Inflammatory macrophage treated with lipopolysaccharide for 4 hours (primary cell): ENCODE measurements at regions not wholly inside any gene's neighbourhood (a gene's known extent, or its start where the extent isn't known, plus 50 kb on each side); places are given as distances from the start of the nearest gene placed in this dataset.
"Not testable (repeated sequence)": the region's sequence is repeated elsewhere in the genome, so short reads cannot be mapped to it uniquely, and the experiment has no call there.

Experiments
- DNase-seq: peaks from one replicate; pipeline ENCODE4 v3.0.0-alpha.2; 2020

- DNase-seq, result not testable (repeated sequence)
Measured at GRCh38 chr10:78096486-78096885, 62.8 kb downstream of the RPS24 start.

- not testable (repeated sequence) for DNase-seq
Measured at GRCh38 chr10:78102593-78102992, 68.9 kb downstream of the RPS24 start.

- no peak for DNase-seq
Measured at GRCh38 chr10:78109210-78109609, 75.5 kb downstream of the RPS24 start.

GRCh38 chr10:78115135-78115853 is 81.6 kb downstream of the RPS24 start:
- no peak for DNase-seq

GRCh38 chr10:78116361-78116760 is 82.7 kb downstream of the RPS24 start:
- DNase-seq, result no peak

- DNase-seq, result no peak
Measured at GRCh38 chr10:78118591-78118990, 84.9 kb downstream of the RPS24 start.

- no peak for DNase-seq
Measured at GRCh38 chr10:78121801-78122200, 88.1 kb downstream of the RPS24 start.

- no peak for DNase-seq
Measured at GRCh38 chr10:78124167-78124566, 90.5 kb downstream of the RPS24 start.

- no peak for DNase-seq
Measured at GRCh38 chr10:78129211-78129610, 95.5 kb downstream of the RPS24 start.

- DNase-seq, result no peak
Measured at GRCh38 chr10:78130966-78131710, 97.5 kb downstream of the RPS24 start.

- no peak for DNase-seq
Measured at GRCh38 chr10:78134773-78135306, 101.2 kb downstream of the RPS24 start.

GRCh38 chr10:78137147-78137546 is 103.5 kb downstream of the RPS24 start:
- no peak for DNase-seq

- no peak for DNase-seq
Measured at GRCh38 chr10:78139341-78139740, 105.7 kb downstream of the RPS24 start.

- no peak for DNase-seq
Measured at GRCh38 chr10:78140066-78140630, 106.5 kb downstream of the RPS24 start.

- no peak for DNase-seq
Measured at GRCh38 chr10:78143576-78143975, 109.9 kb downstream of the RPS24 start.

GRCh38 chr10:78146200-78146599 is 112.5 kb downstream of the RPS24 start:
- DNase-seq, result no peak

- no peak for DNase-seq
Measured at GRCh38 chr10:78147202-78147601, 113.5 kb downstream of the RPS24 start.

GRCh38 chr10:78148216-78148960 is 114.7 kb downstream of the RPS24 start:
- DNase-seq, result no peak

- peak; percentile 27 for DNase-seq
Measured at GRCh38 chr10:78148961-78149612, 115.4 kb downstream of the RPS24 start.

- DNase-seq, result no peak
Measured at GRCh38 chr10:78150756-78151155, 117.1 kb downstream of the RPS24 start.

GRCh38 chr10:78155722-78156121 is 122.1 kb downstream of the RPS24 start:
- no peak for DNase-seq

GRCh38 chr10:78160591-78160990 is 126.9 kb downstream of the RPS24 start:
- DNase-seq, result no peak

- no peak for DNase-seq
Measured at GRCh38 chr10:78162853-78163252, 129.2 kb downstream of the RPS24 start.
